HEK293T (cell line): ENCODE measurements at regions not wholly inside any gene's neighbourhood (a gene's known extent, or its start where the extent isn't known, plus 50 kb on each side); places are given as distances from the start of the nearest gene placed in this dataset.

ENCODE experiments used
- CTCF ChIA-PET: fragments of 350-600 bp; formaldehyde crosslinking; extraction: SDS; loops from one replicate; lab custom pipeline; 2021; ENCODE audit warnings: antibody characterized with exemption, inconsistent platforms; lab: Yijun Ruan, JAX
- POLR2A ChIA-PET: fragments of 350-600 bp; formaldehyde crosslinking; extraction: SDS; loops from one replicate; lab custom pipeline; 2020; ENCODE audit warnings: antibody characterized with exemption, inconsistent platforms; lab: Yijun Ruan, JAX
- DNase-seq: peaks from one replicate; pipeline ENCODE4 v3.0.0; 2012; ENCODE audit warnings: mixed read lengths; ENCODE audit errors: extremely low spot score
- ARNT ChIP-seq: fragments of 450-650 bp; IDR thresholded peaks from 2 replicates; pipeline ENCODE4 v1.6.1; 2017; ENCODE audit warnings: mild to moderate bottlenecking
- BHLHE40 ChIP-seq: fragments of 450-650 bp; IDR thresholded peaks from 2 replicates; pipeline ENCODE4 v1.6.1; 2016; ENCODE audit warnings: mild to moderate bottlenecking, moderate library complexity, borderline replicate concordance
- CTBP1 ChIP-seq: fragments of 450-650 bp; IDR thresholded peaks from 2 replicates; pipeline ENCODE4 v1.6.1; 2016; ENCODE audit warnings: borderline replicate concordance
- ELF4 ChIP-seq: fragments of 450-650 bp; IDR thresholded peaks from 2 replicates; pipeline ENCODE4 v1.6.1; 2017; ENCODE audit warnings: antibody characterized with exemption
- FOXA1 ChIP-seq: fragments of 450-650 bp; IDR thresholded peaks from 2 replicates; pipeline ENCODE4 v1.6.1; 2016; ENCODE audit warnings: mild to moderate bottlenecking
- FOXK2 ChIP-seq: fragments of 450-650 bp; IDR thresholded peaks from 2 replicates; pipeline ENCODE4 v1.6.1; 2016; ENCODE audit warnings: mild to moderate bottlenecking
- FOXM1 ChIP-seq: fragments of 450-650 bp; IDR thresholded peaks from 2 replicates; pipeline ENCODE4 v1.6.1; 2017; ENCODE audit warnings: mild to moderate bottlenecking, borderline replicate concordance
- HDGF ChIP-seq: fragments of 450-650 bp; IDR thresholded peaks from 2 replicates; pipeline ENCODE4 v1.6.1; 2017; ENCODE audit warnings: antibody characterized with exemption, borderline replicate concordance
- L3MBTL2 ChIP-seq: fragments of 450-650 bp; conservative IDR thresholded peaks from 2 replicates; pipeline ENCODE4 v1.6.1; 2016; ENCODE audit warnings: mild to moderate bottlenecking
- LEF1 ChIP-seq: fragments of 450-650 bp; IDR thresholded peaks from 2 replicates; pipeline ENCODE4 v1.6.1; 2017; ENCODE audit warnings: mild to moderate bottlenecking, borderline replicate concordance
- NFRKB ChIP-seq: fragments of 450-650 bp; IDR thresholded peaks from 2 replicates; pipeline ENCODE4 v1.6.1; 2016; ENCODE audit warnings: mild to moderate bottlenecking, moderate library complexity
- PKNOX1 ChIP-seq: fragments of 450-650 bp; IDR thresholded peaks from 2 replicates; pipeline ENCODE4 v1.6.1; 2016
- SP1 ChIP-seq: fragments of 450-650 bp; IDR thresholded peaks from 2 replicates; pipeline ENCODE4 v1.6.1; 2017
- SUZ12 ChIP-seq: fragments of 450-650 bp; IDR thresholded peaks from 2 replicates; pipeline ENCODE4 v1.6.1; 2016; ENCODE audit warnings: mild to moderate bottlenecking
- TARDBP ChIP-seq: fragments of 450-650 bp; IDR thresholded peaks from 2 replicates; pipeline ENCODE4 v1.6.1; 2016
- ZNF384 ChIP-seq: fragments of 450-650 bp; IDR thresholded peaks from 2 replicates; pipeline ENCODE4 v1.6.1; 2016

- no peak for DNase-seq
- no peak for TF ChIP-seq NFRKB
- TF ChIP-seq TARDBP: no peak
- no peak for TF ChIP-seq FOXK2
- CTCF ChIA-PET: no interaction called here
- POLR2A ChIA-PET: no interaction called here
Measured at GRCh38 chr4:19437008-19437407, 814.7 kb upstream of the SLIT2 start.

- no peak for DNase-seq
- ChIA-PET CTCF (no interaction called here), POLR2A (no interaction called here)
- TF ChIP-seq LEF1 (no peak), FOXK2 (no peak), NFRKB (no peak), ELF4 (no peak), FOXA1 (no peak), PKNOX1 (no peak), SP1 (no peak), FOXM1 (no peak), ZNF384 (no peak), TARDBP (no peak), L3MBTL2 (no peak), BHLHE40 (no peak), HDGF (no peak), ARNT (no peak)
Measured at GRCh38 chr4:19429684-19430083, 822.0 kb upstream of the SLIT2 start.

DNA sequence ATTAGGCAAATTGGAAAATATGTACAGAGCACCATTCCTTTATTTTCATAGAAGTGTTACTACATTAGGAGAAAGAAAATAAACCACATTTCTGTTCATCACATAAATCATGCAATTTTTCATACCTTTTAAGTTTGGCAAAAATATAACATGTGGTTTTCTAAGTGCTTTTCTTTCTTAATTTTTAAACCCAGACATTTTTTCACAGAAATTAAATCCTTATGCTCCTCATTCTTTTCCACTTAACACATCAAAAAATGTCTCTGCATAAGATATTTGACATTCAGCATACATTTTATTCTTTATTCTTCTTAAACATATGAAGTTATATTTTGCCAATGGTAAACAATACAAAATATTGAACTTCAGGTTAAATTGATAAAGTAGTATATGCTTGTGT lies 826.6 kb upstream of the SLIT2 start:
- ChIA-PET POLR2A (no interaction called here), CTCF (no interaction called here)
- DNase-seq: no peak
- TF ChIP-seq BHLHE40 (no peak), CTBP1 (no peak), SUZ12 (no peak), L3MBTL2 (no peak), SP1 (no peak), ELF4 (no peak), FOXA1 (no peak), FOXK2 (no peak), NFRKB (no peak)

GRCh38 chr4:19417256-19417655 lies 834.4 kb upstream of the SLIT2 start:
- ChIA-PET CTCF (no interaction called here), POLR2A (no interaction called here)
- DNase-seq: no peak
- no peak for TF ChIP-seq SP1
- TF ChIP-seq L3MBTL2: no peak
- TF ChIP-seq CTBP1: no peak
- no peak for TF ChIP-seq BHLHE40
- no peak for TF ChIP-seq HDGF
- TF ChIP-seq ELF4: no peak
- no peak for TF ChIP-seq NFRKB
- no peak for TF ChIP-seq TARDBP
- no peak for TF ChIP-seq ZNF384
- TF ChIP-seq FOXA1: no peak
- TF ChIP-seq SUZ12: no peak

DNA sequence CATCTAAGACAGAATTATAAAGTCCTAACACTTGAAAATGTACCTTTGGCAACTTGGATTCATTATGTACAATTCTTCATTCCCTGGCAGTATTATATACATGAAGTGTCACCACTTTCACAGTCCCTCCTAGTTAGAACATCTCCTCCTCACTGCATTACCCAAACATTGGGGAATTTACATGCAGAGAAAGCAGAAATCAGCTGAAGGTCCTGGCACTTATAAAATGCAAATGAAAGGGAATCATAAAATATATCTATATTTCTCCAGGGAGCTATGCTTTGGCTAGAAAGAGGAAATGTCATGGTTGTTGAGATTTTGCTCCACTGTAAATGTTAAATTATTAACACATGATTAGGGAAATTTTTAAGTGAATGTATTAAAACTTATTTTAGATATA lies 835.6 kb upstream of the SLIT2 start:
- no peak for DNase-seq
- POLR2A ChIA-PET: no interaction called here
- CTCF ChIA-PET: no interaction called here
- no peak for TF ChIP-seq SUZ12
- no peak for TF ChIP-seq TARDBP

GRCh38 chr4:19408490-19408889 lies 843.2 kb upstream of the SLIT2 start:
- POLR2A ChIA-PET: no interaction called here
- CTCF ChIA-PET: no interaction called here
- TF ChIP-seq SP1: no peak
- no peak for DNase-seq

GRCh38 chr4:19406789-19407188 lies 844.9 kb upstream of the SLIT2 start:
- CTCF ChIA-PET: no interaction called here
- DNase-seq: no peak
- TF ChIP-seq PKNOX1: no peak
- no peak for TF ChIP-seq FOXK2
- TF ChIP-seq FOXM1: no peak
- no peak for TF ChIP-seq ARNT
- no peak for TF ChIP-seq FOXA1
- no peak for TF ChIP-seq NFRKB
- no peak for TF ChIP-seq ZNF384
- no peak for TF ChIP-seq LEF1
- no peak for TF ChIP-seq BHLHE40
- no peak for TF ChIP-seq L3MBTL2
- no peak for TF ChIP-seq HDGF
- TF ChIP-seq SP1: no peak
- no peak for TF ChIP-seq TARDBP
- POLR2A ChIA-PET: no interaction called here

DNA sequence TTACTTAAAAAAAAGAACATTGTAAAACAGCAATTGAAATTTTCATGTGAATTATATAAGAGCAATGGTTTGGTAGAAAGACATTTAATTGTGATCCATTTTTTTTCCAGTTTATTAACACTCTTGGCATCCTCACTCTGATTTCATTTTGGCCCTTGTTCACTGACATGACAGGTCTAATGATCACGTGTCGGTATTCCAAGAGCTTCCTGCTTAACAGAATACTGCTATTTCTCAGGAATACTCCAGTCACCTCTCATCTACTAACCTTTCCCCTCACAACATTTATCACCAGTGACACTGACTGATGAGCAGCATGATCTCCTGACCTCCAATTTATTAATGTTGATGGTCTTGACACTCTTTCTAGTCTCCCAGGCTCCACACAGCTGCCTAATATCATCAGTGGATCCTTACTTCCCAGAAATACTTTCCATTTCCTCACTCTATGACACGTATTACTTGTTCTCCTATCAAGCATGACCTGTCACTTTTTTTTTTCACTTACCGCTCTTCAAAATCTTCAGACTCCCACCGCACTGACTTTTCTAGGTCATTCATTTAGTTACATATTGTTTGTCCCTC lies 847.8 kb upstream of the SLIT2 start:
- CTCF ChIA-PET: no interaction called here
- POLR2A ChIA-PET: no interaction called here
- no peak for DNase-seq
- TF ChIP-seq ELF4 (no peak), ZNF384 (no peak), BHLHE40 (no peak), TARDBP (no peak), FOXA1 (no peak), PKNOX1 (no peak), ARNT (no peak)
